Endothelial cell of umbilical vein (primary cell): ENCODE measurements at regions not wholly inside any gene's neighbourhood (a gene's known extent, or its start where the extent isn't known, plus 50 kb on each side); places are given as distances from the start of the nearest gene placed in this dataset.

Source experiments
- BruUV-seq: library from RNA; stranded (reverse); fragments of 400-500 nt; replicated peaks from 2 replicates; lab custom pipeline; 2021; lab: Mats Ljungman, UMichigan
- CTCF ChIA-PET: fragments of 300-600, 350-600 bp; sonication (Branson Sonifier 250); formaldehyde crosslinking; loops from one replicate; lab custom pipeline; 2021; ENCODE audit warnings: antibody characterized with exemption, inconsistent platforms; lab: Charles Lee
- POLR2A ChIA-PET: fragments of 300-600, 350-600 bp; sonication (Branson Sonifier 250); formaldehyde crosslinking; loops from one replicate; lab custom pipeline; 2021; ENCODE audit warnings: antibody characterized with exemption, inconsistent platforms; lab: Charles Lee
- DNase-seq: peaks from one replicate; pipeline ENCODE4 v3.0.0-alpha.2; 2011; ENCODE audit warnings: low read depth, low spot score
- FAIRE-seq: peaks from 2 replicates; lab custom pipeline; 2011; peaks lifted over from hg19 to GRCh38; lab: Jason Lieb, UNC
- H2AFZ ChIP-seq: 2 replicates; pipeline ENCODE4 v1.6.0; 2012; ENCODE audit warnings: low read depth, low read length, control low read depth, inconsistent platforms
- H3K27ac ChIP-seq: 2 replicates; pipeline ENCODE4 v1.5.1; 2011; ENCODE audit warnings: low read depth, mild to moderate bottlenecking, control low read depth, low read length, moderate library complexity; ENCODE audit not compliant: insufficient read depth
- H3K27me3 ChIP-seq, 2 experiments: 2 replicates each; pipeline versions ENCODE4 v1.6.0 to v1.6.1; 2011; ENCODE audit warnings: low read length in 2 of 2, mixed read lengths in 1 of 2; ENCODE audit not compliant: control insufficient read depth in 2 of 2, insufficient read depth in 2 of 2
- H3K36me3 ChIP-seq, 2 experiments: 2 replicates in 1 of 2; 3 replicates in 1 of 2; pipeline ENCODE4 v1.5.1; 2011; ENCODE audit warnings: low read length in 2 of 2, mild to moderate bottlenecking in 1 of 2, moderate library complexity in 1 of 2; ENCODE audit not compliant: control insufficient read depth in 2 of 2, insufficient read depth in 2 of 2; ENCODE audit errors: extremely low read depth in 1 of 2
- H3K4me1 ChIP-seq: 3 replicates; pipeline ENCODE4 v1.5.1; 2011; ENCODE audit warnings: mild to moderate bottlenecking, low read length; ENCODE audit not compliant: control insufficient read depth, insufficient read depth; ENCODE audit errors: extremely low read depth
- H3K4me2 ChIP-seq: 2 replicates; pipeline ENCODE4 v1.6.1; 2011; ENCODE audit warnings: low read length, control low read depth, mixed read lengths; ENCODE audit not compliant: insufficient read depth
- H3K4me3 ChIP-seq, 3 experiments: fragments of 200-600 bp in 1 of 3; sonication (generic), shearing (Covaris generic) in 1 of 3; replicated peaks in 1 of 3; 2 replicates each; pipeline ENCODE4 v1.5.1; 2011 to 2016; ENCODE audit warnings: control low read depth in 3 of 3, low read length in 3 of 3, mild to moderate bottlenecking in 2 of 3, inconsistent platforms in 1 of 3, low read depth in 1 of 3, moderate library complexity in 1 of 3; ENCODE audit not compliant: insufficient read depth in 1 of 3
- H3K79me2 ChIP-seq: 2 replicates; pipeline ENCODE4 v1.6.0; 2012; ENCODE audit warnings: low read length, inconsistent platforms; ENCODE audit not compliant: control insufficient read depth, insufficient read depth
- H3K9ac ChIP-seq: replicated peaks from 2 replicates; pipeline ENCODE3; 2011; ENCODE audit warnings: low read length, control low read depth; ENCODE audit not compliant: insufficient read depth; ENCODE audit errors: extremely low read depth
- H3K9me1 ChIP-seq: replicated peaks from 3 replicates; pipeline ENCODE4 v1.6.0; 2011; ENCODE audit warnings: mild to moderate bottlenecking, low read length; ENCODE audit not compliant: control insufficient read depth, insufficient read depth; ENCODE audit errors: extremely low read depth
- H3K9me3 ChIP-seq: replicated peaks from 2 replicates; pipeline ENCODE4 v1.5.1; 2012; ENCODE audit warnings: low read length, inconsistent platforms; ENCODE audit not compliant: control insufficient read depth, insufficient read depth
- H4K20me1 ChIP-seq: replicated peaks from 2 replicates; pipeline ENCODE3; 2011; ENCODE audit warnings: mild to moderate bottlenecking, low read length; ENCODE audit not compliant: control insufficient read depth, insufficient read depth; ENCODE audit errors: extremely low read depth
- CTCF ChIP-seq, 2 donors: IDR thresholded peaks; 1 replicate in 1 of 2; 2 replicates in 1 of 2; pipeline ENCODE4 v1.5.1; 2011; ENCODE audit warnings: low read length in 2 of 2, mild to moderate bottlenecking in 2 of 2, moderate library complexity in 2 of 2, control low read depth in 1 of 2, inconsistent platforms in 1 of 2, low read depth in 1 of 2; ENCODE audit not compliant: insufficient read depth in 1 of 2; ENCODE audit errors: extremely low read depth in 1 of 2
- EZH2 ChIP-seq: IDR thresholded peaks from 2 replicates; pipeline ENCODE4 v1.6.1; 2012; ENCODE audit warnings: borderline replicate concordance, low read depth, mild to moderate bottlenecking, moderate library complexity, low read length, inconsistent platforms; ENCODE audit not compliant: severe bottlenecking
- FOS ChIP-seq: IDR thresholded peaks from 2 replicates; pipeline ENCODE4 v1.6.1; 2011; ENCODE audit warnings: mild to moderate bottlenecking, low read length, moderate library complexity, borderline replicate concordance; ENCODE audit not compliant: insufficient read depth
- GATA2 ChIP-seq: IDR thresholded peaks from 2 replicates; pipeline ENCODE4 v1.7.0; 2011; ENCODE audit warnings: low read depth, mild to moderate bottlenecking, moderate library complexity, mixed read lengths, low read length; ENCODE audit not compliant: insufficient read length, insufficient read depth
- JUN ChIP-seq: IDR thresholded peaks from 2 replicates; pipeline ENCODE4 v1.6.1; 2011; ENCODE audit warnings: borderline replicate concordance, low read depth; ENCODE audit not compliant: insufficient read length, insufficient read depth
- MYC ChIP-seq: IDR thresholded peaks from one replicate; pipeline ENCODE4 v1.6.1; 2011; ENCODE audit warnings: mild to moderate bottlenecking, low read depth, low read length
- POLR2A ChIP-seq: IDR thresholded peaks from 2 replicates; pipeline ENCODE4 v1.6.1; 2012; ENCODE audit warnings: low read depth, mild to moderate bottlenecking, control low read depth, low read length
- POLR2AphosphoS5 ChIP-seq: IDR thresholded peaks from 2 replicates; pipeline ENCODE4 v1.6.1; 2012; ENCODE audit warnings: low read depth, mild to moderate bottlenecking, control low read depth, low read length, moderate library complexity; ENCODE audit not compliant: insufficient read depth
- dilution Hi-C: fragments of 300-500 bp; cut with MboI; formaldehyde crosslinking; loops from one replicate; pipeline ENCODE4 v1.15.0; 2019; ENCODE audit warnings: low sequenced_read_pairs; ENCODE audit not compliant: extremely low pct_ligation_motif_present
- intact Hi-C: fragments of 100-400 bp; cut with micrococcal nuclease; formaldehyde crosslinking; loops from one replicate; pipeline ENCODE4 v1.10.0; 2022
- TF ChIP-seq, protein P1 (sequence below): IDR thresholded peaks from 2 replicates; pipeline ENCODE4 v1.6.1; 2011; ENCODE audit not compliant: insufficient read depth, insufficient read length

- H3K9ac ChIP-seq = no peak overlapping the region
- ChIA-PET CTCF (no interaction called here), POLR2A (no interaction called here)
- H3K4me3 ChIP-seq = no peak overlapping the region
- H3K27me3 ChIP-seq = no peaks in the 10 kb centered on the region
- H3K36me3 ChIP-seq = no peaks in the 10 kb centered on the region
- H3K79me2 ChIP-seq = no peaks in the 10 kb centered on the region
- H3K4me2 ChIP-seq = no peak overlapping the region
- H3K4me1 ChIP-seq = no peaks in the 10 kb centered on the region
- no peaks in the 10 kb centered on the region for H4K20me1 ChIP-seq
- BruUV-seq = no TSS peak
- no peak overlapping the region for H3K27ac ChIP-seq
- no peaks in the 10 kb centered on the region for H3K9me3 ChIP-seq
- no peak for FAIRE-seq
- intact Hi-C loops (no loop called here), dilution Hi-C loops (no loop called here)
- DNase-seq = no peak
- H3K9me1 ChIP-seq = no peaks in the 10 kb centered on the region
- TF ChIP-seq, protein P1, sequence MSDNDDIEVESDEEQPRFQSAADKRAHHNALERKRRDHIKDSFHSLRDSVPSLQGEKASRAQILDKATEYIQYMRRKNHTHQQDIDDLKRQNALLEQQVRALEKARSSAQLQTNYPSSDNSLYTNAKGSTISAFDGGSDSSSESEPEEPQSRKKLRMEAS = no peak
- no peak for TF ChIP-seq POLR2AphosphoS5
- H2AFZ ChIP-seq = no peak overlapping the region
These were observed 570.0 kb upstream of the CRIM1 start for GRCh38 chr2:35785564-35785963.

DNA sequence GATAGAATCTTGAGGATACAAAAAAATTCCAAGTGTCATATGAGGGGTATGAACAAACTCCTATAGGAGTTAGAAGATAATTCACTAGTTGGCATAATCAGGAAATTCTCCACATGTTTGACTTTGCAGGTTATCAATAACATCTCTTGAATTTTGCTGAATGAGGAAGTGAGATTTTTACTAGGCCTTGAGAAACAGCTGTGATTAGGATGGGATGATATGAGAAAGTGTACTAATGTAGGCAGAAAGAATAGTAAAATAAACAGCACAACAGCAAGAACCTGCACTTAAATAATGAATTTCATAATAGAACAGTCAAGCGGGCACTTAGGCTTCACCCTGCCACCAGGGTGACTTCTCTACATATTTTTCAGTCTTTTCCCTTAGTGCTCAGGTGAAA lies 570.8 kb upstream of the CRIM1 start:
- Histone ChIP-seq H3K4me1 (no peaks in the 10 kb centered on the region), H3K9me1 (no peaks in the 10 kb centered on the region), H3K9me3 (no peaks in the 10 kb centered on the region), H3K36me3 (no peaks in the 10 kb centered on the region), H3K79me2 (no peaks in the 10 kb centered on the region), H3K4me2 (no peak overlapping the region), H2AFZ (no peak overlapping the region), H3K27ac (no peak overlapping the region), H3K27me3 (no peaks in the 10 kb centered on the region), H4K20me1 (no peaks in the 10 kb centered on the region), H3K9ac (no peak overlapping the region), H3K4me3 (no peak overlapping the region)
- ChIA-PET CTCF (no interaction called here), POLR2A (no interaction called here)
- intact Hi-C loops = no loop called here
- FAIRE-seq (no peak), DNase-seq (no peak)
- dilution Hi-C loops = no loop called here
- TF ChIP-seq EZH2 (no peak), CTCF (IDR thresholded peaks at IDR 0.05; ENCODE audit: extremely low read depth in 1 of 2, insufficient read depth in 1 of 2, low read depth in 1 of 2, low read length in 2 of 2) (no peak), GATA2 (no peak), POLR2AphosphoS5 (no peak), FOS (no peak), MYC (no peak), JUN (no peak), POLR2A (no peak)
- TF ChIP-seq, protein P1 = no peak
- BruUV-seq = no TSS peak
